Loucy (cell line): ENCODE measurements at regions not wholly inside any gene's neighbourhood (a gene's known extent, or its start where the extent isn't known, plus 50 kb on each side); places are given as distances from the start of the nearest gene placed in this dataset.

Source experiments
- CTCF ChIP-seq: fragments of 200-600 bp; sonication (generic); conservative IDR thresholded peaks from 2 replicates; pipeline ENCODE4 v1.5.1; 2014; ENCODE audit warnings: mild to moderate bottlenecking, antibody characterized with exemption, low read length
- EZH2phosphoT487 ChIP-seq: fragments of 200-600 bp; IDR thresholded peaks from 2 replicates; pipeline ENCODE4 v1.6.1; 2018; ENCODE audit warnings: antibody characterized with exemption, mild to moderate bottlenecking, moderate library complexity, borderline replicate concordance

DNA sequence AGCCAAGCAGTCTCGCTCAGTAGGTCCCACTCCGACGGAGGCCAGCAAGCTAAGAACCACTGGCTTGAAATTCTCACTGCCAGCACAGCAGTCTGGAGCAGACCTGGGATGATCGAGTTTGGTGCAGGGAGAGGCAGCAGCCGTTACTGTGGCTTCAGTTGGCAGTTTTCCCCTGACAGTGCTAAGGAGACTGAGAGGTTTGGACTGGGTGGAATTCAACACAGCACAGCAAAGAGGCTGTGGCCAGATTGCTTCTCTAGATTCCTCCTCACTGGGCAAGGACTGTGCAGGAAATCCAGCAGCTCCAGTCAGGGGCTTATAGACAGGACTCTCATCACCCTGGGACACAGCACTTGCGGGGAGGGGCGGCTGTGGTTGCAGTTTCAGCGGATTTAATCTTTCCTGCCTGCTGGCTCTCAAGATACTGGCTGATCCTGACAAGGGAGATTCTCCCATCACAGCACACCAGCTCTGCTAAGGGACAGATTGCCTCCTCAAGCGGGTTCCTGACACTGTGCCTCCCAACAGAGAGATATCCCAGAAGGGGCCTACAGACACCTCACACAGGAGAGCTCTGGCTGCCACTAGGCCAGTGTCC, 122.1 kb downstream of the YIPF5 start:
- TF ChIP-seq EZH2phosphoT487 (no peak), CTCF (no peak)
